Activated T-helper 1 cell treated with Interleukin-2 at 50 U/mL for 16 hours (primary cell): ENCODE measurements at regions not wholly inside any gene's neighbourhood (a gene's known extent, or its start where the extent isn't known, plus 50 kb on each side); places are given as distances from the start of the nearest gene placed in this dataset.
"Not testable (repeated sequence)": the region's sequence is repeated elsewhere in the genome, so short reads cannot be mapped to it uniquely, and the experiment has no call there.

Experiments
- DNase-seq: peaks from one replicate; pipeline ENCODE4 v3.0.0-alpha.2; 2020; ENCODE audit warnings: low read depth

DNA sequence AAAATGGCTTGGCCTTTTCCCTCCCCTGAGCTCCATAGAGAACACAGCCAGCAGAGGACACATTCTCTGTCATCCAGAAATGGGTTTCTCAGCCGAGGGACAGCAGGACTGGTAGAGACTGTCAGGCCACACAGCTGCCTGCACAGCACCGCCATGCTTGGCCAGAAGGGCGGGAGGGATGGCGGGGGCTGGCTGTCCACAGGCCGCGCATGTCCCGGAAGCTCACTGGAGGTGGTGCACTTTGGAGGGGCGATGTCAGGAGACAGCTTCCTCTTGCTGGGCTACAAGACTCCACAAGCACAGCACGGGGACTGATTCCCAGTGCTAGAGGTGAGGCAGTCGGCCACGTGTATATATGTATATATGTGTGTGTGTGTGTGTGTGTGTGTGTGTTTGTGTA is 125.3 kb downstream of the GOLGA6L4 start:
- DNase-seq, result not testable (repeated sequence)

GRCh38 chr15:84384421-84384820 is 148.8 kb downstream of the GOLGA6L4 start:
- not testable (repeated sequence) for DNase-seq

GRCh38 chr15:84387086-84387485 is 151.5 kb downstream of the GOLGA6L4 start:
- no peak for DNase-seq

- not testable (repeated sequence) for DNase-seq
Measured at GRCh38 chr15:84388201-84388600, 152.6 kb downstream of the GOLGA6L4 start.

GRCh38 chr15:84388638-84389037 is 153.1 kb downstream of the GOLGA6L4 start:
- not testable (repeated sequence) for DNase-seq

- DNase-seq, result not testable (repeated sequence)
Measured at GRCh38 chr15:84390324-84390723, 154.8 kb downstream of the GOLGA6L4 start.

GRCh38 chr15:84391191-84391590 is 155.6 kb downstream of the GOLGA6L4 start:
- DNase-seq, result no peak

- DNase-seq, result not testable (repeated sequence)
Measured at GRCh38 chr15:84392020-84392419, 156.4 kb downstream of the GOLGA6L4 start.

DNA sequence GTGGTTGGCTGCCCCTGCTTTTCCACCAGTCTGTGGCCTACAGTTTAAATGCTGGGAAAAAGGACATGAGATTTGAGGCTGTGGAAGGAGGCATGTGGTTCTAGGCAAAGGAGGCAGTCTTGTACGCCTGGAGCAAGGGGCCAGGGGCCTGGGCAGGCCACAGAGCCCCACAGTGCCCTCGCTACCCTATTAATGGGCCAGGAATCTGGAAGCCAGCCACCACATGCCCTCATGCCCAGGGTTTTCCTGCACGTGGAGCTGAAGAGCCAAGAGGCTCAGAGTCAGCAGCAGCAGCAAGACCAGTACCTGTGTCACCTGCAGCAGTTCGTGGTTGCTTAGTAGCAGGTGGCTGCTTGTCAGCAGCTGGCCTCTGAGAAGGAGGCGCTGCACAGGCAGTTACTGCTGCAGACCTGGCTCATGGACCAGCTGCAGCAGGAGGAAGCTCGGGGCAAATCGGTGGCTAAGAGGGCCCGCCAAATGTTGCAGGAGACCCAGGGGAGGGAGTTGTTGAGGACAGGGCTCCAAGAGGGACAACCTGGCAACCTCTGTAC is 157.9 kb downstream of the GOLGA6L4 start:
- DNase-seq, result not testable (repeated sequence)

- DNase-seq, result not testable (repeated sequence)
Measured at GRCh38 chr15:84393966-84394365, 158.4 kb downstream of the GOLGA6L4 start.

DNA sequence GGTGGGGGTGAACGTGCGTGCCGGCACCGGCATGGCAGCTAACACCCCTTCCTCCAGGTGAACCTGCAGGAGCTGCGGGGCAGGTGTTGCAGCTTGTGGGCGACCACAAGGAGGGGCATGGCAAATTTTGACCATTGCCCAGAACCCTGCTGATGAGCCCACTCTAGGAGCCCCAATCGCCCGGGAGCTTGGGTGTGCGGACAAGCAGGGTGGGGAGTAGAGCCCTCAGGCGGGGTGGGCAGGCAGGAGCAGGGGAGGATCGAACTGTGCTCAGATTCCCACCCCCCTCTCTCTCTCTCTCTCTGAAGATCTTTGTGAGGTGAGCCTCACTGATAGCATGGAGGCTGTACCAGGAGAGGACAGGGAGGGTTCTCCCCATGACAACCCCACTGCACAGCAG is 159.8 kb downstream of the GOLGA6L4 start:
- not testable (repeated sequence) for DNase-seq

GRCh38 chr15:84395881-84396280 is 160.3 kb downstream of the GOLGA6L4 start:
- not testable (repeated sequence) for DNase-seq

GRCh38 chr15:84397066-84397465 is 161.5 kb downstream of the GOLGA6L4 start:
- DNase-seq, result not testable (repeated sequence)

- not testable (repeated sequence) for DNase-seq
Measured at GRCh38 chr15:84398087-84398486, 162.5 kb downstream of the GOLGA6L4 start.

- DNase-seq, result no peak
Measured at GRCh38 chr15:84398763-84399701, 163.5 kb downstream of the GOLGA6L4 start.

GRCh38 chr15:84400017-84400740 is 164.6 kb downstream of the GOLGA6L4 start:
- no peak for DNase-seq

DNA sequence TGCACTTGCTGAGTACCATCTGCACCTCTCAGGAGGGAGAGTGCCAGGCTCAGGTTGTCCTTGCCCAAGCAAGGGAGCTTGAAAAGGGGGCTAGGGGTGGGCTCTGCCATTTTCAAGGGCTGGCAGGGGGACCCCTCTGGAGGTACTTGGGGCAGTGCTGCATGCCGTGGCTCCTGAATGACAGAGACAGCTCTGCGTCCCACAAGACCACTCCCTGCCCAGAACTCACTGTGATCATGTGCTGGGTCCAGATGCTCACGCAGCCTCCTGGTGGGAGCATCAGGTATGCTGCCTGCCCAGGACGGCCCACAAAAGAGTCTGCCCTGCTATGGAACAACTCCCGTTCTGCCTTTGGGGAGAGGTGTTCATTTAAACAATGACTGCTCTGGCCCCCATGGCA is 165.2 kb downstream of the GOLGA6L4 start:
- no peak for DNase-seq

DNA sequence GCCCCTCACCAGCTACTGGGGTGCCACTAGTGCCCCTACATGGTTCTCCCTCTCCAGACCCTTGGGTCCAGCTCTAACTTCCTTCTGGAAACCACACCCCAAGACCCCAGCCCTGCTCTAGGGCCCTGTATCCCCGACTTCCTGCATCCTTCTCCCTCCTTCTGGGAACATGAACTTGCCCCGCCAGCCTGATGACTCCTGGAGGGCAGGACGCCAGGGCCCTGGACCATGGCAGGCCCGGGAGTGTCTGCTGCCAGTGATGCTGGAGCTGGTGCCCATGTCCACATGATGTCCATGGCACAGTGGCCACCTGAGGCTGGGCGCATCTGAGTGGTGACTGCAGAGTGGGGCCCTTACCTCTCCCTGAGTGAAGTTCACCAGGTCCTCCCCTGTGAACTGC is 165.9 kb downstream of the GOLGA6L4 start:
- not testable (repeated sequence) for DNase-seq

- DNase-seq, result not testable (repeated sequence)
Measured at GRCh38 chr15:84401891-84402840, 166.6 kb downstream of the GOLGA6L4 start.

DNA sequence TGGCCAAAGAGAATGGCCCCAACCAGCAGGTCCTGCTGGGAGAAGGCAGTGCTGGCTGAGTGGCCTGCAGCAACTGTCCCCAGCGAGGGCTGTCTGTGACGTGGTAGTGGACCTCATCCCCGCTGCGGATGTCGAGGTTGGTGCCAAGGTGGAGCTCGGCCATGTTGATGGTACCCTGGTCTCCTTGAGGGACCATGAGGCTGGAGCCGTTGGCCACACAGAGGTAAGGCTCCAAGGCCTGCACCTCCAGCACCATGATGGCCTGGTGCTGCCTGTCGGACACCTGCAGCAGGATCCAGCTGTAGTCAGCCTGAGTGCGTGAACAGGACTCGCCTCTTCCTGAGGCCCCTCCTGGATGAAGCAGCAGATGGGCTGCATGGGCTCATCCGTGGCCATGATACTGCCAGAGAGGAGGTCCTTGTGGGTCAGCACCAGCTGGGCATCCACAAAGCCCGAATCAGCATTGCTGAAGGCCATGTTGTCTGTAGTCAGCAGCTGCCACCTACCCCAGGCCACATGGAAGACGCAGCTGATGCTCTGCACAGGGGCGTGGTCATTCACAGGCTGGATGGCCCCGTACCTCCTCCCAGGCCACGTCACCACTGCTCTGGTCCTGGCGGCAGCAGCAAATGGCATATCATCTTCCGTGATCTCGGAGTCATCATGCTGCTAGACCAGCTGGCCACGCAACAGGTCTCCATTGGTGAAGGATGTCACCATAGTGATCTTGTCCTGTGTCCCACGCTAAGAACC is 167.5 kb downstream of the GOLGA6L4 start:
- DNase-seq, result no peak

- not testable (repeated sequence) for DNase-seq
Measured at GRCh38 chr15:84409357-84409756, 173.8 kb downstream of the GOLGA6L4 start.
